ENCODE measurements at regions not wholly inside any gene's neighbourhood (a gene's known extent, or its start where the extent isn't known, plus 50 kb on each side); places are given as distances from the start of the nearest gene placed in this dataset.

DNA sequence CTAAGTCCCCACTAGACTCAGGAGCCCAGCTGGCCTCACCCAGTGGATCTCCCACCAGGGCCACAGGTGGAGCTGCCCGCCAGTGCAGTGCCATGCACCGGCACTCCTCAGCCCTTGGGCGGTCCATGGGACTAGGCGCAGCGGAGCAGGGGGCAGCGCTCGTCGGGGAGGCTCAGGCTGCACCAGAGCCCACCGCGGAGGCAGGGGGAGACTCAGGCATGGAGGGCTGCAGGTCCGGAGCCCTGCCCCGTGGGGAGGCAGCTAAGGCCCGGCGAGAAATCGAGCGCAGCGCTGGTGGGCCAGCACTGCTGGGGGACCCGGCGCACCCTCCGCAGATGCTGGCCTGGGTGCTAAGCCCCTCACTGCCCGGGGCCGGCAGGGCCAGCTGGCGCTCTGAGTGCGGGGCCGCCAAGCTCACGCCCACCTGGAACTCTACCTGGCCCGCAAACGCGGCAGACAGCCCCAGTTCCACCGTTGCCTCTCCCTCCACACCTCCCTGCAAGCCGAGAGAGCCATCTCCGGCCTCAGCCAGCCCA lies 1275.2 kb upstream of the CNTN5 start:
- Mint-ChIP-seq H3K27me3 (ENCODE audit: insufficient read depth, low read depth) (peaks cover 2% of the 10 kb centered on the region), H3K27ac (no peak overlapping the region), H3K4me3 (no peak overlapping the region), H3K9me3 (no peaks in the 10 kb centered on the region), H3K4me1 (no peaks in the 10 kb centered on the region), H3K36me3 (no peaks in the 10 kb centered on the region)
- no peak for DNase-seq (ENCODE audit: low spot score)
- Histone ChIP-seq H4K20me1 (ENCODE audit: low read depth) (no peaks in the 10 kb centered on the region), H3K4me2 (no peak overlapping the region), H3K9me3 (ENCODE audit: low read depth) (no peaks in the 10 kb centered on the region), H3F3A (ENCODE audit: low read depth) (no peaks in the 10 kb centered on the region), H3K36me3 (no peaks in the 10 kb centered on the region), H3K79me2 (ENCODE audit: low read depth) (no peaks in the 10 kb centered on the region), H3K27ac (no peak overlapping the region), H3K27me3 (no peaks in the 10 kb centered on the region), H2AFZ (replicated peaks) (no peak overlapping the region), H3K4me3 (no peak overlapping the region), H3K9ac (no peak overlapping the region), H3K4me1 (peaks cover 20% of the 10 kb centered on the region)
- TF ChIP-seq EZH2 (IDR thresholded peaks at IDR 0.05): no peak
- TF ChIP-seq, protein P1, sequence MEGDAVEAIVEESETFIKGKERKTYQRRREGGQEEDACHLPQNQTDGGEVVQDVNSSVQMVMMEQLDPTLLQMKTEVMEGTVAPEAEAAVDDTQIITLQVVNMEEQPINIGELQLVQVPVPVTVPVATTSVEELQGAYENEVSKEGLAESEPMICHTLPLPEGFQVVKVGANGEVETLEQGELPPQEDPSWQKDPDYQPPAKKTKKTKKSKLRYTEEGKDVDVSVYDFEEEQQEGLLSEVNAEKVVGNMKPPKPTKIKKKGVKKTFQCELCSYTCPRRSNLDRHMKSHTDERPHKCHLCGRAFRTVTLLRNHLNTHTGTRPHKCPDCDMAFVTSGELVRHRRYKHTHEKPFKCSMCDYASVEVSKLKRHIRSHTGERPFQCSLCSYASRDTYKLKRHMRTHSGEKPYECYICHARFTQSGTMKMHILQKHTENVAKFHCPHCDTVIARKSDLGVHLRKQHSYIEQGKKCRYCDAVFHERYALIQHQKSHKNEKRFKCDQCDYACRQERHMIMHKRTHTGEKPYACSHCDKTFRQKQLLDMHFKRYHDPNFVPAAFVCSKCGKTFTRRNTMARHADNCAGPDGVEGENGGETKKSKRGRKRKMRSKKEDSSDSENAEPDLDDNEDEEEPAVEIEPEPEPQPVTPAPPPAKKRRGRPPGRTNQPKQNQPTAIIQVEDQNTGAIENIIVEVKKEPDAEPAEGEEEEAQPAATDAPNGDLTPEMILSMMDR (IDR thresholded peaks at IDR 0.05): no peak
- TF ChIP-seq EZH2phosphoT487 (IDR thresholded peaks at IDR 0.05): no peak

DNA sequence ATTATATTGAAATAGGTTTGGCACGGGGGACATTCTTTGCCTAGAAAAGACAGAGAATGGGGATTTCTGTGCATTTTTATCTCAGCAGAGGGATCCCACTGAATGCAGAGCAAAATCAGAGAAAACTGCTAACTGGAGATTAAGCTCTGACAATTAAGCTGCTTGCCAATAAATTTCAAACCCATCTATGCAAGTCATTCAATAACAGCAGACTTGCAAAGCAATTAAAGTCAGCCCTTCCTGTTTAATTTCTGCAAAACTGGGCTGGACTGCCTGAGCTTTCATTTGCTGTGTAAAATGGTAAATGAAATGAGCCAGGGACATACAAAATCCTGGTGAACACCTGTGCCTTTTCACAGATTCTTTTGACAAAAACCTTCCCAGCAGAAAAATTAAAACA lies 1273.9 kb upstream of the CNTN5 start:
- H3F3A ChIP-seq (ENCODE audit: low read depth): no peaks in the 10 kb centered on the region
- DNase-seq (ENCODE audit: low spot score): no peak
- H3K36me3 ChIP-seq: no peaks in the 10 kb centered on the region
- H3K4me1 Mint-ChIP-seq: no peaks in the 10 kb centered on the region
- no peak overlapping the region for H3K27ac ChIP-seq
- no peaks in the 10 kb centered on the region for H3K36me3 Mint-ChIP-seq
- H3K9ac ChIP-seq: no peak overlapping the region
- no peaks in the 10 kb centered on the region for H3K79me2 ChIP-seq (ENCODE audit: low read depth)
- H3K27ac Mint-ChIP-seq: no peak overlapping the region
- H2AFZ ChIP-seq (replicated peaks): peak overlapping the region; percentile 73
- no peaks in the 10 kb centered on the region for H3K9me3 ChIP-seq (ENCODE audit: low read depth)
- peaks cover 4% of the 10 kb centered on the region for H3K27me3 Mint-ChIP-seq (ENCODE audit: insufficient read depth, low read depth)
- no peak overlapping the region for H3K4me3 ChIP-seq
- no peak for TF ChIP-seq EZH2 (IDR thresholded peaks at IDR 0.05)
- TF ChIP-seq, protein P1 (IDR thresholded peaks at IDR 0.05): no peak
- TF ChIP-seq EZH2phosphoT487 (IDR thresholded peaks at IDR 0.05): no peak
- H4K20me1 ChIP-seq (ENCODE audit: low read depth): no peaks in the 10 kb centered on the region
- H3K4me1 ChIP-seq: peaks cover 20% of the 10 kb centered on the region
- H3K4me3 Mint-ChIP-seq: no peak overlapping the region
- no peak overlapping the region for H3K4me2 ChIP-seq
- no peaks in the 10 kb centered on the region for H3K27me3 ChIP-seq
- no peaks in the 10 kb centered on the region for H3K9me3 Mint-ChIP-seq

DNA sequence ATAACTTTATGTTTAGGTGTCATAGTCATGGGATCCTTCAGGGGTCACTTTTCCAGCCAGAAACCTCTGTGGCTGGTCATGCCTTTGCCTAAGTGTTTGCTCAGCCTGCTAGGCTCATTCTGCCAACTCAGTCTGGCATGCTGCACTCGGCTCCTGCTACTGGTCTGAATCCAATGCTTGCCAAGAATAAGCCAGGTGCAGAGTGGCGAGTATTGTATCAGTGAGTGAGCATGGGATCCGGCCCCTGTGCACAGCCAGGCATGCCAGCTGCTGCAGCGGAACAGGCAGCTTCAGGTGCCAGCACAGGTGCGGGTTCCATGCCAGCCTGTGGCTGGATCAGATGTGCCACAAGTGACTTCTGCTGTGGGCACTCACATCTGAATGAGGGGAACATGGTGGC lies 1269.3 kb upstream of the CNTN5 start:
- Histone ChIP-seq H3F3A (ENCODE audit: low read depth) (no peaks in the 10 kb centered on the region), H3K27me3 (no peaks in the 10 kb centered on the region), H3K9me3 (ENCODE audit: low read depth) (no peaks in the 10 kb centered on the region), H2AFZ (replicated peaks) (no peak overlapping the region), H3K4me3 (no peak overlapping the region), H3K4me1 (peaks cover 27% of the 10 kb centered on the region), H3K27ac (no peak overlapping the region), H3K4me2 (no peak overlapping the region), H3K9ac (no peak overlapping the region), H3K36me3 (no peaks in the 10 kb centered on the region), H4K20me1 (ENCODE audit: low read depth) (no peaks in the 10 kb centered on the region), H3K79me2 (ENCODE audit: low read depth) (no peaks in the 10 kb centered on the region)
- Mint-ChIP-seq H3K4me3 (no peak overlapping the region), H3K4me1 (peaks cover 6% of the 10 kb centered on the region), H3K36me3 (no peaks in the 10 kb centered on the region), H3K9me3 (no peaks in the 10 kb centered on the region), H3K27ac (no peak overlapping the region), H3K27me3 (ENCODE audit: insufficient read depth, low read depth) (peaks cover 3% of the 10 kb centered on the region)
- no peak for DNase-seq (ENCODE audit: low spot score)
- TF ChIP-seq EZH2phosphoT487 (IDR thresholded peaks at IDR 0.05) (no peak), EZH2 (IDR thresholded peaks at IDR 0.05) (no peak)
- TF ChIP-seq, protein P1 (IDR thresholded peaks at IDR 0.05): no peak
